Panc1 (cell line): ENCODE measurements at regions not wholly inside any gene's neighbourhood (a gene's known extent, or its start where the extent isn't known, plus 50 kb on each side); places are given as distances from the start of the nearest gene placed in this dataset.

Experiments used
- POLR2AphosphoS5 ChIP-seq: IDR thresholded peaks from 2 replicates; pipeline ENCODE4 v1.6.1; 2012; ENCODE audit warnings: mild to moderate bottlenecking, low read depth, low read length, moderate library complexity
- TF ChIP-seq, protein P1 (sequence below): fragments of 450-650 bp; IDR thresholded peaks from 2 replicates; pipeline ENCODE4 v1.5.1; 2017; ENCODE audit warnings: mild to moderate bottlenecking

DNA sequence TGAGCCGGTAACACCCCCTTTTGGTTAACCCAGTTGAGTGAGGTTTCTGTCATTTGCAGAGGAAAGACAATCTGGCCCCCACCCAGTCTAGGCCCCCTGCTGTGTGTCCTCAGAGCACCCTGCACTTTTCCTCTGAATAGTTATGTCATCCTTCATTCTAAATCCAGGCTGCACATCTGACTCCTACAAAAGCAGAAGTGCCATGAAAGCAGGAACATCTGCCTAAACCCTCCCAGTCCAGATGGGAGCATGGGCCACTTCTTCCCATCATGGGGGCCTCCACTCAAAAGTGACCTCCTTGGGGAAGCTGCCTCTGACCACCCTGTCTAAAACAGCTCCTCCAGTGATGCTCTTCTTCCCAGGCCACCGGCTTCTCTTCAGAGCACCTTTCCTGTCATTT is 53.7 kb upstream of the HMGXB4 start:
- TF ChIP-seq, protein P1, sequence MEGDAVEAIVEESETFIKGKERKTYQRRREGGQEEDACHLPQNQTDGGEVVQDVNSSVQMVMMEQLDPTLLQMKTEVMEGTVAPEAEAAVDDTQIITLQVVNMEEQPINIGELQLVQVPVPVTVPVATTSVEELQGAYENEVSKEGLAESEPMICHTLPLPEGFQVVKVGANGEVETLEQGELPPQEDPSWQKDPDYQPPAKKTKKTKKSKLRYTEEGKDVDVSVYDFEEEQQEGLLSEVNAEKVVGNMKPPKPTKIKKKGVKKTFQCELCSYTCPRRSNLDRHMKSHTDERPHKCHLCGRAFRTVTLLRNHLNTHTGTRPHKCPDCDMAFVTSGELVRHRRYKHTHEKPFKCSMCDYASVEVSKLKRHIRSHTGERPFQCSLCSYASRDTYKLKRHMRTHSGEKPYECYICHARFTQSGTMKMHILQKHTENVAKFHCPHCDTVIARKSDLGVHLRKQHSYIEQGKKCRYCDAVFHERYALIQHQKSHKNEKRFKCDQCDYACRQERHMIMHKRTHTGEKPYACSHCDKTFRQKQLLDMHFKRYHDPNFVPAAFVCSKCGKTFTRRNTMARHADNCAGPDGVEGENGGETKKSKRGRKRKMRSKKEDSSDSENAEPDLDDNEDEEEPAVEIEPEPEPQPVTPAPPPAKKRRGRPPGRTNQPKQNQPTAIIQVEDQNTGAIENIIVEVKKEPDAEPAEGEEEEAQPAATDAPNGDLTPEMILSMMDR: no peak
- no peak for TF ChIP-seq POLR2AphosphoS5
